Colon (tissue), 2 donors: ENCODE measurements at regions not wholly inside any gene's neighbourhood (a gene's known extent, or its start where the extent isn't known, plus 50 kb on each side); places are given as distances from the start of the nearest gene placed in this dataset.
"Not testable (repeated sequence)": the region's sequence is repeated elsewhere in the genome, so short reads cannot be mapped to it uniquely, and the experiment has no call there.

ENCODE experiments used
- FAIRE-seq: peaks from 2 replicates; lab custom pipeline; 2012; peaks lifted over from hg19 to GRCh38; lab: Jason Lieb, UNC
- donor health status: control.
- donor health status: control.

GRCh38 chr14:80291101-80291500, 79.8 kb upstream of the DIO2 start:
- no peak for FAIRE-seq

- not testable (repeated sequence) for FAIRE-seq
Observed at GRCh38 chr14:80286744-80287143, 75.4 kb upstream of the DIO2 start.

GRCh38 chr14:80278293-80279023, 67.2 kb upstream of the DIO2 start:
- FAIRE-seq = no peak

- no peak for FAIRE-seq
Observed at GRCh38 chr14:80275208-80275850, 64.0 kb upstream of the DIO2 start.

DNA sequence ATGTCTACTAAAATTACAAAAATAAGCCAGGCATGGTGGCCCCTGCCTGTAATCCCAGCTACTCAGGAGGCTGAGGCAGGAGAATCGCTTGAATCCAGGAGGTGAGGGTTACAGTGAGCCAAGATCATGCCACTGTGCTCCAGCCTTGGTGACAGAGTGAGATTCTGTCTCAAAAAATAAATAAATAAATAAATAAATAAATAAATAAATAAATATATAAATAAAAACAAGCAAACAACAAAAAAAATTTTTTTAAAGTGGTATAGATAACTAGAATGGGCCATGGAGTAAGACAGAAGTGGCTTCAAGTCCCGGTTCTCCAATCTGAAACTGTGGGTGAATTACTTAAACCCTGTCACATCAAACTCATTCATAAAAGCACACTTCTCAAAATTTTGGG, 63.0 kb upstream of the DIO2 start:
- not testable (repeated sequence) for FAIRE-seq

DNA sequence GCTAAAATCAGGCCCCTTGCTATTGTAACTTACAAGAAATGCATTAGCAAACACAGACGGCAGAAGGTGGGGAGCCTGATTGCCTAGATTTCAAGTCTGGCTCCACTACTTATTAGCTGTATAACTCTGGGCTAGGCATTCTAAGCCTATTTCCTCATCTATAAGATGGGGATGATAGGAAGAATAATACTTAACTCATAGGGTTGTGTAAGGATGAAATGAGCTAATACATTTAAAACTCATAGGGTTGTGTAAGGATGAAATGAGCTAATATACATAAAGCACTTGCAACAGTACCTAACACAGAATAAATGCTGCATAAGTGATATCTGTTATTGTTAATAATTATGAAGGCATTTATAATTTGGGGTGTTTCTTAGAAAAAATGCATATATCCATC, 60.1 kb upstream of the DIO2 start:
- no peak for FAIRE-seq

- FAIRE-seq = no peak
Observed at GRCh38 chr14:80269353-80269925, 58.1 kb upstream of the DIO2 start.

- no peak for FAIRE-seq
Observed at GRCh38 chr14:80266930-80267329, 55.6 kb upstream of the DIO2 start.

GRCh38 chr14:80264702-80265101, 53.4 kb upstream of the DIO2 start:
- FAIRE-seq = no peak
